Activated CD4-positive, alpha-beta T cell treated with anti-CD3 and anti-CD28 coated beads, Interleukin-2, amount 50 U/mL, for 24 hours (primary cell): ENCODE measurements at regions not wholly inside any gene's neighbourhood (a gene's known extent, or its start where the extent isn't known, plus 50 kb on each side); places are given as distances from the start of the nearest gene placed in this dataset.
"Not testable (repeated sequence)": the region's sequence is repeated elsewhere in the genome, so short reads cannot be mapped to it uniquely, and the experiment has no call there.

Source experiments
- DNase-seq, 2 donors: peaks; one replicate each; pipeline ENCODE4 v3.0.0-alpha.2; 2020; ENCODE audit warnings: low read depth in 1 of 2, low spot score in 1 of 2

- DNase-seq, result no peak
These were observed 118.8 kb downstream of the FSCB start for GRCh38 chr14:44388306-44388705.

- no peak for DNase-seq
These were observed 121.2 kb downstream of the FSCB start for GRCh38 chr14:44385906-44386305.

- not testable (repeated sequence) for DNase-seq
These were observed 121.8 kb downstream of the FSCB start for GRCh38 chr14:44385296-44385695.

DNA sequence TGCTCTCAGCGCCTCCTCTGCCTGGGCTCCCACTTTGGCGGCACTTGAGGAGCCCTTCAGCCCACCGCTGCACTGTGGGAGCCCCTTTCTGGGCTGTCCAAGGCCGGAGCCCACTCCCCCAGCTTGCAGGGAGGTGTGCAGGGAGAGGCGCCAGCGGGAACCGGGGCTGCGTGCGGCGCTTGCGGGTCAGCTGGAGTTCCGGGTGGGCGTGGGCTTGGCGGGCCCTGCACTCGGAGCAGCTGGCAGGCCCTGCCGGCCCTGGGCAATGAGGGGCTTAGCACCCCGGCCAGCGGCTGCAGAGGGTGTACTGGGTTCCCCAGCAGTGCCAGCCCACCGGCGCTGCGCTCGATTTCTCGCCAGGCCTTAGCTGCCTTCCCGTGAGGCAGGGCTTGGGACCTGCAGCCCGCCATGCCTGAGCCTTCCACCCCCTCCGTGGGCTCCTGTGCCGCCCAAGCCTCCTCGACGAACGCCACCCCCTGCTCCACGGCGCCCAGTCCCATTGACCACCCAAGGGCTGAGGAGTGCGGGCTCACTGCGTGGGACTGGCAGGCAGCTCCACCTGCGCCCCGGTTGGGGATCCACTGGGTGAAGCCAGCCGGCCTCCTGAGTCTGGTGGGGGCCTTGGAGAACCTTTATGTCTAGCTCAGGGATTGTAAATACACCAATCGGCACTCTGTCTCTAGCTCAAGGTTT, 122.3 kb downstream of the FSCB start:
- DNase-seq, result not testable (repeated sequence)

DNA sequence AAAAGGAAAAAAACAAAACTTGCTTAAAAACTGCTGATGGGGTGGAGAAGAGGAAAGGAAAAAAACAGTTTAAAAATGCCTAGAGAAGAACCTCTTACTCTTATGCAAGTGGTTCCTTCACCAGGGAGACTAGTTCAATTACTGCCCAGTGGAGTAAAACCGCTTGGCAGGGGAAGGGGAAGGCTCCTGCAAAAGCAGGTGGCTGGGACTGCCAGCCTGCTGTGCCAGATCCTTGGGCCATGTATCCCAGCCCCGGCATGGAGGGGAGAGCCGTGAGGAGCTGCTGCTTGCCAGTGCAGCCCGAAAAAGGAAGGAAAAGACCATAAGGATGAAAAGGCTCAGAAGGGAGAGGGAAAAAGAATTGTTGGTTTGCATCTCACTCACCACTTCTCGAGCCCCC, 123.0 kb downstream of the FSCB start:
- DNase-seq, result no peak

- DNase-seq, result no peak
These were observed 123.4 kb downstream of the FSCB start for GRCh38 chr14:44383636-44384035.

DNA sequence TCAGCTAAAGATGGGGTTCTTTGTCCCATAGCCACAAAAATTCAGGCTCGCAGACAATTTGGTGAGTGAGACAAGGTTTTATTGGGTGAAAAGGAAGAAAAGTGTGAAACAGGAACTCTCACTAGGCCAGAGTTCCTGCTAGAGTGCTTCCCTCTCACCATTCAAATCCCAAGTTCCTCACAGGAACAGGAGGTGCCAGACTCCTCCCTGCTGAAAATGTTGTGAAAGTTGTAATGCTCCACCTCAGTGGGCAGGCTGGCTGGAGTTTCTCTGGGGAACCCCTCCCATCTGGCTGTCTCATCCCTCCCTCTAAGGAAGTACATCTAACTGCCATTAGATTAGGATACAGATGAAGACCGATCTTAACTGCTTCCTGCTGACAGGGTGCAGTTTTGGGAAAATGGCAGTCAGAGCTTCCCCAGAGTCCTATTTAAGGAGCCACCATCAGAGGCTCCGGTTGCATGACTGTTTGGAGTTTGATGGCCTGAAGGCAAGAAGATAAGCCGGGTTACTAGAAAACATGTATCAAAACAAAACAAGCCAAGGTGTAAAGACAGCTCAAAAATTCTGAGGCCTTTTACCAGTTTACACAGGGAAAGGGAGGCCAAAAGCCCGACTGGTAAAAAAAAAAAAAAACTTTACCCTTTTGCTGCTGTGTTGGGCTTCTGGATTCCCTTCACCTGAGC, 127.6 kb downstream of the FSCB start:
- DNase-seq, result no peak

GRCh38 chr14:44374906-44375305, 132.2 kb downstream of the FSCB start:
- DNase-seq, result no peak

- DNase-seq, result no peak
These were observed 134.1 kb downstream of the FSCB start for GRCh38 chr14:44372807-44373489.

DNA sequence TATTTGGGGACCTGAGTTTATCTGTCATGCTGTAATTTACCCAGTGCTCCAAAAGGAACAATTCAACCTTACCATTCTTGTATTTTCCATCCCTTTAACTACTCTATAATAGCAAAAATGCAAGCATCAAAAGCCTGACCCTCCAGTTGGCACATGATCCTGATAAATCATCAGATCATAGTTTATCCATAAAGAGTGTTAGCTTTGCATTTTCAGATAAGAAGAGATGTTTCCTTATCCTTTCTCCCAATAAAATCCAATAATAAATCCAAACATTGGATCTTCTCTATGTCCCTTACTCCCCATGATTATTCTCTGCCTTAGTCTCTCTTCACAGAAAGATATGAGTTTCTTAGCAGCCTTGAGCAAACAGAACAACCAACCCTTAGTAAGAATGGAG, 134.9 kb downstream of the FSCB start:
- DNase-seq, result no peak

DNA sequence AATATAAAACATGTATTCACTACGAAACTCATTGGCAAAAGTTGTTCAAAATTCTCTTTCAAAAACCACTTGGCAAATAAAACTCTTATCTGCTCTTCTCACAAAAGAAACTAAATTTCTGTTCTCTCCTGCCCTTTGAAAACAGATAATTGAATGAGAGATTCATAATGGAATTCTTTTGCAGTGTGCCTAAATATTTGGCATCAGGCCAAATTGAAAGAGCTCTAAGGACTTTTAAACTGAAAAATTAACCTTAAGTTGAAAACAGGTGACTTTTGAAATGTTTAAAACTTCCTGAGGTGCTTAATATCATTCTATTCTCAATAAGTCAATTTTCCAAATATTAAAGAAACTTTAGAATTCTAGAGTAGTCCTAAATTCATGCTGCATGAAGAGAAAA, 136.4 kb downstream of the FSCB start:
- DNase-seq, result no peak

DNA sequence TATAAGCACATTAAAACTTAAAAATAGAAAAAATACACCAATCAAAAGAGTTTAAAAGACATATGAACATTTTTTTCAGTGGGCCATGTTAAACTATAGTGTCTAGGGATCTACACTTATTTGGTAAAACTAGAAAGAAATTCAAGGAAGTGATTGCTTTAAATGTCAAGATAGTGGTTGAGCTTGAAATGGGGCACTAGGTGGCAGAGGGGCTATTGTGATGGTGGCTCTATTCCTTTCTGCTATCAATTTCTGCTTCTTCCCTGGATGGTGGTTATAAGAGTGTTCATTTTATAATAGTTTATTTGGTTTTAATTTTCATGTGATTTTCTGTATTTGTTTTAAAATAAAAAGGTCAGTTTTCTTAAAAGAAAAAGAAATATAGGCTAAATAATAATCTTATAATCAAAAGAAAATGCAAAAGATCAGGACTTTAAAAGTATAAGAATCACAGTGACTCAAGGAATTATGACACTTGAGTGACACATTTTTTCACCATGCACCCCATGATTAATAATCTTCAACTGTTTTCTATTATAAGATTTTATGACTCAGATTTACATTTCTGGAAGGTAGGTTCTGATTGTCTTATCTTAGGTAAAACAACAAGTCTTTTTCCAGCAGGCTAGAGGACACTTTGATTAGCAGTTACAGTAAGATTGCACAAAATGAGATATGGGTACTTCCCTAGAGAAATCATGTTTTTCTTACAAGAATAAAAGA, 137.5 kb downstream of the FSCB start:
- no peak for DNase-seq

DNA sequence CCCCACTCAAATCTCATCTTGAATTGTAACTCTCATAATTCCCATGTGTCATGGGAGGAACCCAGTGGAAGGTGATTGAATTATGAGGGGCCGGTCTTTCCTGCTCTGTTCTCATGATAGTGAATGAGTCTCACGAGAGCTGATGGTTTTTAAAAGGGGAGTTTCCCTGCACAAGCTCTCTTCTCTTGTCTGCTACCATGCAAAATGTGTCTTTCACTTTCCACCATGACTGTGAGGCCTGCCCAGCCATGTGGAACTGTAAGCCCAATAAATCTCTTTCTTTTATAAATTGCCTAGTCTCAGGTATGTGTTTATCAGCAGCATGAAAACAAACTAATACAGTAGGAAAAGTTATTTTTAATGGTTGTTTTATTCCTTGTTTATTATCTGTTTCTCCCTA, 146.0 kb downstream of the FSCB start:
- no peak for DNase-seq

GRCh38 chr14:44353805-44354204, 153.3 kb downstream of the FSCB start:
- no peak for DNase-seq

DNA sequence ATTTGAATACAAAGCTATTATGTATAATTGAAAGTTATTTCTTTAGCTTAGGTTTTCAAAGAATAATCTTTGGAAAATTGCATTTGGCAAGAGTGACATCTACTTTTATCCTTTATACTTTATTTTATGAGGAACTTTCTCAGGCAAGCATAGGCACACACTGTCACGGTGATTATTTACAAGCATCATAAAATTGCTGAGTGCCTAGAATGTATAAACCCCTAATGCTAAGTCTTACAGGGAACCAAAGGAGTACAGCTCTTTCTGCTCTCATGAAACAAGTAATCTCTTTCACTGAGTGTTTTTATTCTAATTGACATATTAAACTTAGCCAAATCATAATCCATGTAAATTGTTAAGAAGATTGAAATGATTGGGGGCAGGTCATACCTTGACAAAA, 154.9 kb downstream of the FSCB start:
- no peak for DNase-seq

DNA sequence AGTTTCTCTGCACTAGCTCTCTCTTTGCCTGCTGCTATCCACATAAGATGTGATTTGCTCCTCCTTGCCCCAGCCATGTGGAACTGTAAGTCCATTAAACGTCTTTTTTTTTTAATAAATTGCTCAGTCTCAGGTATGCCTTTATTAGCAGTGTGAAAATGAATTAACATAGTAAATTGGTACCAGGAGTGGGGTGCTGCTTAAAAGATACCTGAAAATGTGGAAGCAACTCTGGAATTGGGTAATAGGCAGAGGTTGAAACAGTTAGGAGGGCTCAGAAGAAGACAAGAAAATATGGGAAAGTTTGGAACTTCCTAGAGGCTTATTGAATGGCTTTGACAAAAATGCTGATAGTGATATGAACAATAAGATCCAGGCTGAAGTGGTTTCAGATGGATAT, 159.8 kb downstream of the FSCB start:
- DNase-seq, result no peak

GRCh38 chr14:44341116-44341515, 166.0 kb downstream of the FSCB start:
- no peak for DNase-seq

DNA sequence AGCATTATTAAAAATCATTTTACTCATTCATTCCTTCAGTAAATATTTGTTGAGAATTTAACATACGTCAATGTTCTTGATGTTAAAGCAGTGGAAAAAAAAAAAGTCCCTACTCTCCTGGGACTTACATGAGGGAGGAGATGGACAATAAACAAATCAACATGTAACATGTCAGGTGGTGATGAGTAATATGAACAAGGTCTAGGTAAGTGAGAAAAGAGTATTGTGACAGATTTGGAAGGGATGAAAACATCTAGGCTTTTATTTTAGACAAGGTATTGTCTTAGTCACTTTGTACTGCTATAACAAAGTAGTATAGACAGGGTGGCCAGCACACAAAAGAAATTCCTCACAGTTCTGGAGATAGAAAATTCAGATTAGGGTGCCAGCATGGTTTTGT, 167.2 kb downstream of the FSCB start:
- no peak for DNase-seq

GRCh38 chr14:44339231-44339630, 167.9 kb downstream of the FSCB start:
- no peak for DNase-seq

DNA sequence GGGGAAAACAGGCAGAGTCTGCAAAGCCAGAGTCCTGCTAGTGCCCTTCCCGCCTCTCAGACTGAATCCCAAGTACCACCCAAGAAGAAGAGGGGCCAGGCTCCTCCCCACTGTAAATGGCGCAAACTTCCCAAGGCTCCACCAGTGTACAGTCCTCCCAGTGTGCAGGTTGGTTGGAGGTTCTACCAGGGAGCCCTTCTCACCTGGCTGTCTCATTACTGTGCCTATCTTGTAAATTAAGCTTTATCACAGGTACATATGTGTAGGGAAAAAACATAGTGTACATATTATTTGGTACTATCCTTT, 189.7 kb downstream of the FSCB start:
- no peak for DNase-seq

- no peak for DNase-seq
These were observed 190.2 kb downstream of the FSCB start for GRCh38 chr14:44316647-44317440.
